ENCODE measurements at regions not wholly inside any gene's neighbourhood (a gene's known extent, or its start where the extent isn't known, plus 50 kb on each side); places are given as distances from the start of the nearest gene placed in this dataset.

DNA sequence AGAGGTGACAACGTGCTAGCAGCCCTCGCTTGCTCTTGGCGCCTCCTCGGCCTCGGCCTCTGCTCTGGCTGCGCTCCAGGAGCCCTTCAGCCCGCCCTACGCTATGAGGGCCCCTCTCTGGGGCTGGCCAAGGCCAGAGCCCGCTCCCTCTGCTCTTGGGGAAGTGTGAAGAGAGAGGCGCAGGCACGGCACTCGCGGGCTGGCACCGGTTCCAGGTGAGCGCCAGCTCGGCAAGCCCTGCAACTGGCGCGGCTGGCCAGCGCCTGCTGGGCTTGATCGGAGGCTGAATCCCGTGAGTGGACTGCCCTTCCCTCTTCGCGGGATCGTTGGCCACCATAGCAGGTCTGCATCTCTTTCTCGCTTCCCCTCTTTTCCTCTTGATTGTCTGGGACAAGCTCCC is 298.0 kb upstream of the PTPRD start:
- 97% methylated on average over 7 of the region's 25 CpGs; no CpG with 5 or more reads in 1 of the 2 experiments for WGBS, 2 experiments (ENCODE audit: extremely low coverage in 2 of 2, insufficient read length in 1 of 2)
- H3K4me3 ChIP-seq (ENCODE audit: insufficient read depth, low read depth, low read length) = no peak overlapping the region
- H3K27me3 ChIP-seq (ENCODE audit: control insufficient read depth, insufficient read depth, low read length) = no peaks in the 10 kb centered on the region
- H3K9me1 ChIP-seq (ENCODE audit: insufficient read depth, low read length) = no peaks in the 10 kb centered on the region
- H3K9me3 ChIP-seq (ENCODE audit: control insufficient read depth, insufficient read depth, low read length) = peaks cover 10% of the 10 kb centered on the region; the same call in 1 of the 2 replicates
- H4K8ac ChIP-seq (ENCODE audit: low read depth in 2 of 2, low read length in 2 of 2) = no peak overlapping the region
- H3K27ac ChIP-seq (ENCODE audit: insufficient read depth, low read length) = no peak overlapping the region
- H4K91ac ChIP-seq (ENCODE audit: insufficient read depth, low read depth, low read length) = no peak overlapping the region
- intact Hi-C loops (cut with micrococcal nuclease) (no loop called here), dilution Hi-C loops (cut with HindIII; ENCODE audit: low sequenced_read_pairs, unreplicated experiment) (no loop called here), in situ Hi-C loops (cut with MboI; ENCODE audit: low sequenced_read_pairs) (no loop called here)
- no peak overlapping the region for H2BK120ac ChIP-seq (ENCODE audit: low read depth, low read length)
- ATAC-seq (ENCODE audit: low read depth) (no peak), DNase-seq (no peak)
- H3K18ac ChIP-seq (ENCODE audit: low read depth, low read length) = no peak overlapping the region
- no peak overlapping the region for H4K5ac ChIP-seq (ENCODE audit: low read depth, low read length)
- no peaks in the 10 kb centered on the region for H4K20me1 ChIP-seq (ENCODE audit: insufficient read depth, low read length)
- H2AK5ac ChIP-seq (ENCODE audit: low read depth, low read length) = no peak overlapping the region
- H3K56ac ChIP-seq (ENCODE audit: extremely low read depth, insufficient read depth, low read length) = no peak overlapping the region
- H3K23ac ChIP-seq (ENCODE audit: low read depth, low read length) = no peak overlapping the region
- H3K4ac ChIP-seq (ENCODE audit: low read depth, low read length) = no peak overlapping the region
- no peak overlapping the region for H2AK9ac ChIP-seq (replicated peaks; ENCODE audit: low read depth, low read length, poor library complexity)
- no peak overlapping the region for H2BK15ac ChIP-seq (ENCODE audit: low read depth, low read length)
- no peaks in the 10 kb centered on the region for H3K4me1 ChIP-seq (ENCODE audit: control insufficient read depth, insufficient read depth, low read length)
- ChIA-PET CTCF (no interaction called here), POLR2A (ENCODE audit: unreplicated experiment) (no interaction called here)
- no peak overlapping the region for H3K14ac ChIP-seq (replicated peaks; ENCODE audit: low read depth, low read length)
- no peaks in the 10 kb centered on the region for H3K79me1 ChIP-seq (ENCODE audit: low read depth in 1 of 2, low read length in 2 of 2)
- H3K9ac ChIP-seq (ENCODE audit: low read depth, low read length) = no peak overlapping the region
- H2BK5ac ChIP-seq (ENCODE audit: low read depth, low read length, poor library complexity, severe bottlenecking) = no peak overlapping the region
- no TSS peak for BruUV-seq (replicated peaks)
- no peak for TF ChIP-seq CEBPB (IDR thresholded peaks at IDR 0.05; ENCODE audit: low read depth, low read length)
- no peak for TF ChIP-seq MAZ (IDR thresholded peaks at IDR 0.05; ENCODE audit: borderline replicate concordance, low read depth, low read length)
- H3K36me3 ChIP-seq (ENCODE audit: control insufficient read depth, insufficient read depth, low read length) = no peaks in the 10 kb centered on the region
- H3K4me2 ChIP-seq (ENCODE audit: low read depth, low read length) = no peak overlapping the region
- no peak overlapping the region for H2BK20ac ChIP-seq (ENCODE audit: low read depth, low read length)
- no peak overlapping the region for H2AFZ ChIP-seq (replicated peaks; ENCODE audit: low read length, poor library complexity)

Measured in IMR-90 (cell line).